DND-41 (cell line): ENCODE measurements at regions not wholly inside any gene's neighbourhood (a gene's known extent, or its start where the extent isn't known, plus 50 kb on each side); places are given as distances from the start of the nearest gene placed in this dataset.
"Not testable (repeated sequence)": the region's sequence is repeated elsewhere in the genome, so short reads cannot be mapped to it uniquely, and the experiment has no call there.

ENCODE experiments used
- ATAC-seq: fragments of 200-7000 bp; cut with Tn5 transposase; 3 replicates; pipeline ENCODE4 v1.9.1; 2021; ENCODE audit warnings: low read depth; ENCODE audit not compliant: insufficient read depth
- DNase-seq: peaks from one replicate; pipeline ENCODE4 v3.0.0-alpha.2; 2020
- H2AFZ ChIP-seq: 2 replicates; pipeline ENCODE4 v1.6.0; 2012; ENCODE audit warnings: low read depth, low read length
- H3K27ac ChIP-seq: 2 replicates; pipeline ENCODE4 v1.5.1; 2012; ENCODE audit warnings: low read length, inconsistent platforms
- H3K27me3 ChIP-seq: fragments of 200-600 bp; sonication (generic); 2 replicates; pipeline ENCODE4 v1.6.0; 2012; ENCODE audit warnings: low read length, mild to moderate bottlenecking, inconsistent platforms; ENCODE audit not compliant: insufficient read depth, poor library complexity
- H3K36me3 ChIP-seq: 2 replicates; pipeline ENCODE4 v1.5.1; 2012; ENCODE audit warnings: low read length, inconsistent platforms; ENCODE audit not compliant: insufficient read depth
- H3K4me1 ChIP-seq: 2 replicates; pipeline ENCODE4 v1.5.1; 2012; ENCODE audit warnings: mild to moderate bottlenecking, low read length; ENCODE audit not compliant: insufficient read depth
- H3K4me2 ChIP-seq: 2 replicates; pipeline ENCODE4 v1.6.0; 2012; ENCODE audit warnings: mild to moderate bottlenecking, moderate library complexity, low read length, inconsistent platforms; ENCODE audit not compliant: insufficient read depth
- H3K4me3 ChIP-seq, 2 experiments: fragments of 200-600 bp in 1 of 2; shearing (Covaris generic) in 1 of 2; 2 replicates each; pipeline ENCODE4 v1.5.1; 2012 to 2016; ENCODE audit warnings: inconsistent platforms in 2 of 2, low read length in 2 of 2, mild to moderate bottlenecking in 2 of 2, low read depth in 1 of 2, moderate library complexity in 1 of 2
- H3K79me2 ChIP-seq: 2 replicates; pipeline ENCODE4 v1.6.0; 2012; ENCODE audit warnings: low read length, inconsistent platforms; ENCODE audit not compliant: insufficient read depth
- H3K9ac ChIP-seq: 2 replicates; pipeline ENCODE4 v1.6.0; 2012; ENCODE audit warnings: low read depth, mild to moderate bottlenecking, inconsistent platforms, low read length, moderate library complexity
- H3K9me3 ChIP-seq: 2 replicates; pipeline ENCODE4 v1.5.1; 2012; ENCODE audit warnings: low read length, moderate library complexity, mild to moderate bottlenecking, inconsistent platforms; ENCODE audit not compliant: insufficient read depth, severe bottlenecking
- H4K20me1 ChIP-seq: 2 replicates; pipeline ENCODE4 v1.6.0; 2012; ENCODE audit warnings: low read length; ENCODE audit not compliant: insufficient read depth
- CTCF ChIP-seq: IDR thresholded peaks from 2 replicates; pipeline ENCODE4 v1.5.1; 2012; ENCODE audit warnings: borderline replicate concordance, low read length, moderate library complexity, mild to moderate bottlenecking; ENCODE audit not compliant: poor library complexity, severe bottlenecking; ENCODE audit errors: extremely low read depth
- EZH2 ChIP-seq: IDR thresholded peaks from 3 replicates; pipeline ENCODE4 v1.6.1; 2012; ENCODE audit warnings: borderline replicate concordance, low read depth, mild to moderate bottlenecking, moderate library complexity, low read length, inconsistent platforms; ENCODE audit not compliant: severe bottlenecking

- TF ChIP-seq CTCF (no peak), EZH2 (no peak)
- no peak for ATAC-seq
- Histone ChIP-seq H3K4me2 (no peak overlapping the region), H3K27me3 (no peaks in the 10 kb centered on the region), H3K36me3 (no peaks in the 10 kb centered on the region), H3K4me1 (no peaks in the 10 kb centered on the region), H3K27ac (no peak overlapping the region), H4K20me1 (no peaks in the 10 kb centered on the region), H3K9ac (no peak overlapping the region), H3K79me2 (no peaks in the 10 kb centered on the region), H2AFZ (no peak overlapping the region), H3K9me3 (peaks cover 2% of the 10 kb centered on the region), H3K4me3 (no peak overlapping the region)
- DNase-seq = no peak
Measured at GRCh38 chr4:123652476-123652875, 255.9 kb downstream of the SPRY1 start.

GRCh38 chr4:123653236-123653635 is 256.6 kb downstream of the SPRY1 start:
- TF ChIP-seq CTCF = no peak
- TF ChIP-seq EZH2 = no peak
- H3K27me3 ChIP-seq = no peaks in the 10 kb centered on the region
- no peaks in the 10 kb centered on the region for H3K36me3 ChIP-seq
- no peak for DNase-seq
- H3K4me3 ChIP-seq = no peak overlapping the region
- peaks cover 2% of the 10 kb centered on the region for H3K9me3 ChIP-seq
- ATAC-seq = no peak
- H3K4me2 ChIP-seq = no peak overlapping the region
- no peaks in the 10 kb centered on the region for H3K4me1 ChIP-seq
- no peak overlapping the region for H3K9ac ChIP-seq
- no peaks in the 10 kb centered on the region for H3K79me2 ChIP-seq
- H3K27ac ChIP-seq = no peak overlapping the region
- H2AFZ ChIP-seq = no peak overlapping the region
- H4K20me1 ChIP-seq = no peaks in the 10 kb centered on the region

GRCh38 chr4:123656746-123657294 is 260.2 kb downstream of the SPRY1 start:
- not testable (repeated sequence) for H3K27me3 ChIP-seq, H3K4me3 ChIP-seq, ATAC-seq, H3K27ac ChIP-seq, H2AFZ ChIP-seq, H3K79me2 ChIP-seq, H3K9me3 ChIP-seq, H3K4me1 ChIP-seq, DNase-seq, H3K9ac ChIP-seq, H3K4me2 ChIP-seq, H3K36me3 ChIP-seq, H4K20me1 ChIP-seq

DNA sequence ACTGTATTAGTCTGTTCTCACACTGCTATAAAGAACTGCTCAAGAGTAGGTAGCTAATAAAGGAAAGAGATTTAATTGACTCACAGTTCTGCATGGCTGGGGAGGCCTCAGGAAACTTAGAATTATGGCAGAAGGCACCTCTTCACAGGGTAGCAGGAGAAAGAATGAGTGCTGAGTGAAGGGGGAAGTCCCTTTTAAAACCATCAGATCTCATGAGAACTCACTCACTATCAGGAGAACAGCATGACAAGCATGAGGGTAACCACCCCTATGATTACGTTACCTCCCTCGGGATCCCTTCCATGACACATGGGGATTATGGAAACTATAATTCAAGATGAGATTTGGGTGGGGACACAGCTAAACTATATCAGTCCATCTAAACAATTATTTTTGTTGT is 261.0 kb downstream of the SPRY1 start:
- not testable (repeated sequence) for H3K9me3 ChIP-seq, H3K36me3 ChIP-seq, H3K4me1 ChIP-seq, H4K20me1 ChIP-seq, DNase-seq, H3K27ac ChIP-seq, ATAC-seq, H3K27me3 ChIP-seq, H3K79me2 ChIP-seq, H3K9ac ChIP-seq, H2AFZ ChIP-seq, H3K4me3 ChIP-seq, H3K4me2 ChIP-seq
